ENCODE measurements at regions not wholly inside any gene's neighbourhood (a gene's known extent, or its start where the extent isn't known, plus 50 kb on each side); places are given as distances from the start of the nearest gene placed in this dataset.

DNA sequence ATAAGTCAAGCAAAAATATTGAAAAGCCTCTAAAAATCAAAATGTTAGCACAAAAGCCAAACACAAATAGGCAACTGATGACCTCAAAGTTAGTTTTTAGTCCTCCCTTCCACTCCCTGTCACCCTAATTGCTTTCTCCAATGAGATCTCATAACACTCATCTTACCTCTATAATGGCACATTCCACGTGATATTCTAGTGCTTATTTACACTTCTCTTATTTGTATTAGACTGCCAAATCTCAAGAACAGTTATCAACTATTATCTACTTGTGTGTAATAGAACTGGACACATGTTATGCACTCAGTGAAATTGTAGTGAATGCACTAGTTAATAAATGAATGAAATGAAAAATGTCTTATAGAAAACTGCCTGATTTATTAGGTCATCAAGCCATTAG, 55.5 kb upstream of the AVPR1A start:
- no peak for DNase-seq (ENCODE audit: insufficient read length, low spot score)
- TF ChIP-seq POU2F2 (IDR thresholded peaks at IDR 0.05; ENCODE audit: low read depth, low read length), result no peak
- TF ChIP-seq SPI1 (IDR thresholded peaks at IDR 0.05; ENCODE audit: low read depth, low read length), result no peak
- TF ChIP-seq POLR2A (IDR thresholded peaks at IDR 0.05; ENCODE audit: low read depth, low read length), result no peak
- TF ChIP-seq TAF1 (IDR thresholded peaks at IDR 0.05; ENCODE audit: low read depth, low read length), result no peak
- TF ChIP-seq POLR2AphosphoS5 (IDR thresholded peaks at IDR 0.05; ENCODE audit: low read depth, low read length), result no peak
- no peak for TF ChIP-seq PAX5 (IDR thresholded peaks at IDR 0.05; ENCODE audit: insufficient read depth, low read length, severe bottlenecking)
- FAIRE-seq, result no peak

Data from GM12891 (cell line).